A172 (cell line): ENCODE measurements at regions not wholly inside any gene's neighbourhood (a gene's known extent, or its start where the extent isn't known, plus 50 kb on each side); places are given as distances from the start of the nearest gene placed in this dataset.

ENCODE experiments used
- DNase-seq: peaks from one replicate; pipeline ENCODE4 v3.0.0-alpha.2; 2015; ENCODE audit warnings: low spot score

GRCh38 chr2:42856106-42856860 lies 63.9 kb upstream of the HAAO start:
- no peak for DNase-seq

- DNase-seq = no peak
Observed at GRCh38 chr2:42855221-42855970, 63.0 kb upstream of the HAAO start.

GRCh38 chr2:42854207-42854818 lies 61.9 kb upstream of the HAAO start:
- no peak for DNase-seq

- DNase-seq = no peak
Observed at GRCh38 chr2:42853549-42854206, 61.3 kb upstream of the HAAO start.

GRCh38 chr2:42852798-42853197 lies 60.4 kb upstream of the HAAO start:
- no peak for DNase-seq

GRCh38 chr2:42851740-42852250 lies 59.4 kb upstream of the HAAO start:
- DNase-seq = no peak

- no peak for DNase-seq
Observed at GRCh38 chr2:42851186-42851585, 58.8 kb upstream of the HAAO start.

- DNase-seq = no peak
Observed at GRCh38 chr2:42850016-42850805, 57.8 kb upstream of the HAAO start.

- DNase-seq = no peak
Observed at GRCh38 chr2:42849311-42849710, 56.9 kb upstream of the HAAO start.

GRCh38 chr2:42848726-42849290 lies 56.4 kb upstream of the HAAO start:
- DNase-seq = no peak

GRCh38 chr2:42848265-42848664 lies 55.9 kb upstream of the HAAO start:
- DNase-seq = no peak

GRCh38 chr2:42847596-42848151 lies 55.3 kb upstream of the HAAO start:
- no peak for DNase-seq

- DNase-seq = no peak
Observed at GRCh38 chr2:42846932-42847595, 54.7 kb upstream of the HAAO start.

GRCh38 chr2:42846026-42846425 lies 53.6 kb upstream of the HAAO start:
- no peak for DNase-seq

- no peak for DNase-seq
Observed at GRCh38 chr2:42844901-42845821, 52.8 kb upstream of the HAAO start.

- no peak for DNase-seq
Observed at GRCh38 chr2:42844366-42844765, 52.0 kb upstream of the HAAO start.

GRCh38 chr2:42843611-42844010 lies 51.2 kb upstream of the HAAO start:
- no peak for DNase-seq

- no peak for DNase-seq
Observed at GRCh38 chr2:42843131-42843530, 50.7 kb upstream of the HAAO start.

- no peak for DNase-seq
Observed at GRCh38 chr2:42842466-42842865, 50.1 kb upstream of the HAAO start.
